Mucosa of rectum (tissue), 2 donors: ENCODE measurements at regions not wholly inside any gene's neighbourhood (a gene's known extent, or its start where the extent isn't known, plus 50 kb on each side); places are given as distances from the start of the nearest gene placed in this dataset.

ENCODE experiments used
- H3K27ac ChIP-seq, 2 donors: one replicate each; pipeline ENCODE4 v1.7.0; 2013; ENCODE audit warnings: inconsistent platforms in 2 of 2, low read depth in 2 of 2, low read length in 2 of 2
- H3K27me3 ChIP-seq, 2 donors: one replicate each; pipeline ENCODE4 v1.7.0; 2013; ENCODE audit warnings: low read length in 2 of 2; ENCODE audit not compliant: control insufficient read depth in 2 of 2, insufficient read depth in 2 of 2
- H3K36me3 ChIP-seq, 2 donors: one replicate each; pipeline ENCODE4 v1.7.0; 2013; ENCODE audit warnings: low read length in 2 of 2; ENCODE audit not compliant: control insufficient read depth in 2 of 2, insufficient read depth in 2 of 2
- H3K4me1 ChIP-seq, 2 donors: one replicate each; pipeline ENCODE4 v1.7.0; 2013; ENCODE audit warnings: low read length in 2 of 2, mild to moderate bottlenecking in 1 of 2; ENCODE audit not compliant: control insufficient read depth in 2 of 2, insufficient read depth in 2 of 2
- H3K4me3 ChIP-seq, 2 donors: one replicate each; pipeline ENCODE4 v1.7.0; 2013; ENCODE audit warnings: low read length in 2 of 2
- H3K9ac ChIP-seq, 2 donors: one replicate each; pipeline ENCODE4 v1.7.0; 2013; ENCODE audit warnings: low read length in 2 of 2, low read depth in 1 of 2, mild to moderate bottlenecking in 1 of 2
- H3K9me3 ChIP-seq, 2 donors: one replicate each; pipeline ENCODE4 v1.7.0; 2013; ENCODE audit warnings: low read length in 2 of 2; ENCODE audit not compliant: control insufficient read depth in 2 of 2
- donor health status: healthy.
- donor health status: Normal muscosa, but diverticular disease.

GRCh38 chr6:6704103-6705060 lies 115.9 kb downstream of the LY86 start:
- Histone ChIP-seq H3K27ac (peak overlapping the region; percentile 85 to 96), H3K4me1 (peaks cover 42 to 44% of the 10 kb centered on the region in 2 donors)

GRCh38 chr6:6705061-6705425 lies 116.5 kb downstream of the LY86 start:
- H3K4me1 ChIP-seq, result peaks cover 37% of the 10 kb centered on the region in 2 donors
- H3K9me3 ChIP-seq, result no peaks in the 10 kb centered on the region
- H3K27ac ChIP-seq, result no peak overlapping the region
- H3K4me3 ChIP-seq, result no peak overlapping the region
- H3K9ac ChIP-seq, result no peak overlapping the region
- H3K36me3 ChIP-seq, result no peaks in the 10 kb centered on the region
- H3K27me3 ChIP-seq, result no peaks in the 10 kb centered on the region

More at GRCh38 chr6:6704103-6705060, 115.9 kb downstream of the LY86 start:
- H3K9ac ChIP-seq, result peak overlapping the region in 1 of 2 donors; percentile 49
- H3K4me3 ChIP-seq, result no peak overlapping the region
- H3K27me3 ChIP-seq, result no peaks in the 10 kb centered on the region
- no peaks in the 10 kb centered on the region for H3K36me3 ChIP-seq
- H3K9me3 ChIP-seq, result no peaks in the 10 kb centered on the region

GRCh38 chr6:6705915-6706675 lies 117.6 kb downstream of the LY86 start:
- Histone ChIP-seq H3K9me3 (no peaks in the 10 kb centered on the region), H3K27ac (no peak overlapping the region)

GRCh38 chr6:6707143-6707542 lies 118.6 kb downstream of the LY86 start:
- no peaks in the 10 kb centered on the region for H3K9me3 ChIP-seq
- no peak overlapping the region for H3K4me3 ChIP-seq
- H3K4me1 ChIP-seq, result peaks cover 25% of the 10 kb centered on the region in 2 donors
- no peak overlapping the region for H3K27ac ChIP-seq
- H3K9ac ChIP-seq, result no peak overlapping the region
- no peaks in the 10 kb centered on the region for H3K27me3 ChIP-seq
- H3K36me3 ChIP-seq, result no peaks in the 10 kb centered on the region

More at GRCh38 chr6:6705915-6706675, 117.6 kb downstream of the LY86 start:
- Histone ChIP-seq H3K27me3 (no peaks in the 10 kb centered on the region), H3K4me3 (no peak overlapping the region), H3K9ac (no peak overlapping the region), H3K36me3 (no peaks in the 10 kb centered on the region), H3K4me1 (peaks cover 27% of the 10 kb centered on the region in 2 donors)

- Histone ChIP-seq H3K27ac (no peak overlapping the region), H3K4me3 (no peak overlapping the region), H3K9me3 (no peaks in the 10 kb centered on the region), H3K27me3 (no peaks in the 10 kb centered on the region), H3K4me1 (peaks cover 24 to 25% of the 10 kb centered on the region in 2 donors), H3K9ac (no peak overlapping the region), H3K36me3 (no peaks in the 10 kb centered on the region)
These were observed 120.6 kb downstream of the LY86 start for GRCh38 chr6:6709106-6709505.

- H3K27ac ChIP-seq, result peak overlapping the region; percentile 76 to 84
These were observed 122.7 kb downstream of the LY86 start for GRCh38 chr6:6711031-6711785.

GRCh38 chr6:6711832-6712448 lies 123.4 kb downstream of the LY86 start:
- H3K27ac ChIP-seq, result peak overlapping the region; percentile 76 to 84
- peaks cover 16 to 23% of the 10 kb centered on the region in 2 donors for H3K4me1 ChIP-seq
- H3K9me3 ChIP-seq, result no peaks in the 10 kb centered on the region
- H3K27me3 ChIP-seq, result no peaks in the 10 kb centered on the region
- H3K36me3 ChIP-seq, result no peaks in the 10 kb centered on the region
- H3K9ac ChIP-seq, result peak overlapping the region; percentile 45 to 66
- peak overlapping the region in 1 of 2 donors; percentile 37 for H3K4me3 ChIP-seq

More at GRCh38 chr6:6711031-6711785, 122.7 kb downstream of the LY86 start:
- H3K9ac ChIP-seq, result no peak overlapping the region
- H3K36me3 ChIP-seq, result no peaks in the 10 kb centered on the region
- H3K4me3 ChIP-seq, result no peak overlapping the region
- no peaks in the 10 kb centered on the region for H3K27me3 ChIP-seq
- H3K9me3 ChIP-seq, result no peaks in the 10 kb centered on the region
- peaks cover 16 to 23% of the 10 kb centered on the region in 2 donors for H3K4me1 ChIP-seq

- H3K9ac ChIP-seq, result peak overlapping the region; percentile 45 to 66
- H3K27me3 ChIP-seq, result no peaks in the 10 kb centered on the region
- peaks cover 17 to 23% of the 10 kb centered on the region in 2 donors for H3K4me1 ChIP-seq
- H3K9me3 ChIP-seq, result no peaks in the 10 kb centered on the region
- H3K4me3 ChIP-seq, result peak overlapping the region; percentile 33 to 37
- peak overlapping the region; percentile 76 to 84 for H3K27ac ChIP-seq
- no peaks in the 10 kb centered on the region for H3K36me3 ChIP-seq
These were observed 124.2 kb downstream of the LY86 start for GRCh38 chr6:6712449-6713403.
